Common myeloid progenitor, CD34-positive (primary cell): ENCODE measurements at regions not wholly inside any gene's neighbourhood (a gene's known extent, or its start where the extent isn't known, plus 50 kb on each side); places are given as distances from the start of the nearest gene placed in this dataset.

Experiments used
- CTCF ChIA-PET: fragments of 350-600 bp; sonication (Branson Sonifier 250); formaldehyde crosslinking; loops from one replicate; lab custom pipeline; 2021; ENCODE audit warnings: antibody characterized with exemption; lab: Charles Lee
- POLR2A ChIA-PET: fragments of 350-600 bp; sonication (Branson Sonifier 250); formaldehyde crosslinking; loops from one replicate; lab custom pipeline; 2021; ENCODE audit warnings: antibody characterized with exemption; lab: Charles Lee
- DNase-seq, 3 donors: peaks; one replicate each; pipeline versions ENCODE4 v3.0.0 to v3.0.0-alpha.2; 2013
- H3K27ac ChIP-seq, 2 experiments: 1 replicate in 1 of 2; 2 replicates in 1 of 2; pipeline ENCODE4 v1.7.0; 2013; ENCODE audit warnings: inconsistent platforms in 2 of 2, low read length in 2 of 2, mild to moderate bottlenecking in 2 of 2, low read depth in 1 of 2, moderate library complexity in 1 of 2; ENCODE audit not compliant: severe bottlenecking in 2 of 2, insufficient read depth in 1 of 2, poor library complexity in 1 of 2
- H3K27me3 ChIP-seq, 5 experiments: replicated peaks in 2 of 5; 1 replicate in 3 of 5; 2 replicates in 2 of 5; pipeline versions ENCODE4 v1.6.1 to v1.7.0; 2013; ENCODE audit warnings: low read length in 4 of 5, mild to moderate bottlenecking in 2 of 5, moderate library complexity in 2 of 5, inconsistent platforms in 1 of 5; ENCODE audit not compliant: insufficient read depth in 5 of 5, control insufficient read depth in 4 of 5
- H3K36me3 ChIP-seq, 4 experiments: 1 replicate in 2 of 4; 2 replicates in 2 of 4; pipeline versions ENCODE4 v1.6.1 to v1.7.0; 2013; ENCODE audit warnings: low read length in 3 of 4, control low read depth in 1 of 4, mild to moderate bottlenecking in 1 of 4; ENCODE audit not compliant: control insufficient read depth in 4 of 4, insufficient read depth in 4 of 4
- H3K4me1 ChIP-seq, 4 experiments: 1 replicate in 3 of 4; 2 replicates in 1 of 4; pipeline versions ENCODE4 v1.6.1 to v1.7.1; 2013; ENCODE audit warnings: low read length in 3 of 4, mild to moderate bottlenecking in 3 of 4, control low read depth in 1 of 4, inconsistent platforms in 1 of 4, moderate library complexity in 1 of 4; ENCODE audit not compliant: control insufficient read depth in 4 of 4, insufficient read depth in 4 of 4; ENCODE audit errors: control extremely low read depth in 1 of 4
- H3K4me3 ChIP-seq, 7 experiments: 1 replicate in 4 of 7; 2 replicates in 3 of 7; pipeline versions ENCODE4 v1.5.1 to v1.7.0; 2013; ENCODE audit warnings: mild to moderate bottlenecking in 7 of 7, low read length in 6 of 7, moderate library complexity in 6 of 7, inconsistent platforms in 2 of 7, low read depth in 2 of 7, control low read depth in 1 of 7; ENCODE audit not compliant: insufficient read depth in 4 of 7, control insufficient read depth in 1 of 7; ENCODE audit errors: extremely low read depth in 1 of 7
- H3K9me3 ChIP-seq, 5 experiments: 1 replicate in 4 of 5; 2 replicates in 1 of 5; pipeline versions ENCODE4 v1.6.1 to v1.7.1; 2013; ENCODE audit warnings: low read length in 4 of 5, mild to moderate bottlenecking in 2 of 5, inconsistent platforms in 1 of 5, low read depth in 1 of 5, moderate library complexity in 1 of 5; ENCODE audit not compliant: control insufficient read depth in 4 of 5, insufficient read depth in 2 of 5; ENCODE audit errors: control extremely low read depth in 1 of 5
- WGBS: methylation state at CpG from one replicate; pipeline ENCODE4 v1.1.5; 2013; ENCODE audit not compliant: insufficient coverage; 5-methylcytosine and 5-hydroxymethylcytosine counted together

DNA sequence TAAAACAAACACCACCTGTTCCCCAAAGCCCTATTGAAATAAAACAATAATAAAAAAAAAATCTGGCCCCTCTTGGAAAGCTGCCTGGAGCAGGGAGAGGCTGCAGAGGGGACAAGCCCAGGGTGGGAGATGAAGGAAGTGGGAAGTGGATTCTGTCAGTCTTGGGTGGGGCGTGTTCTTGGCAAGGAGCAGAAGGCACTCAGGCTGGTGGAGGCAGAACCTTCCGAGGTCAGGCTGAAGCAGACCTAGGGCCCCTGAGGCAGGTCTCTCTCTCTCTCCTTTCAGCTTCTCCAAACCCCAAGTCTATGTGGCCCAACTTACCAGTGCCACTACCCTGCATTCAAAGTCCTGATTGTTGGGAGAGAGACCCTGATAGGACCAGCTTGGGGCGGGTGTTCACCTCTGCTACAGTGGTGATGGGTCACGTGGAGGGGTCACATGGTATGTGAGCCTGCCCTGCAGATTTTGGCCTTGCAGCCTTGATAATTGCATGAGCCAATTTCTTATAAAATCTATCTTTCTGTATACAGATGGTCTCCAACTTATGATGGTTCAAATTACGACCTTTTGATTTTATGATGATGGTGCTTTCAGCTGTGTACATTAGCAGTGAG lies 145.4 kb upstream of the C1orf174 start:
- Histone ChIP-seq H3K27me3 (peaks cover 0 to 29% (median 2%) of the 10 kb centered on the region in 5 experiments), H3K9me3 (no peaks in the 10 kb centered on the region), H3K36me3 (no peaks in the 10 kb centered on the region), H3K4me1 (no peaks in the 10 kb centered on the region), H3K4me3 (no peak overlapping the region), H3K27ac (no peak overlapping the region)
- ChIA-PET POLR2A (no interaction called here), CTCF (no interaction called here)
- WGBS = 100% methylated on average over 2 of the region's 5 CpGs
- no peak for DNase-seq

DNA sequence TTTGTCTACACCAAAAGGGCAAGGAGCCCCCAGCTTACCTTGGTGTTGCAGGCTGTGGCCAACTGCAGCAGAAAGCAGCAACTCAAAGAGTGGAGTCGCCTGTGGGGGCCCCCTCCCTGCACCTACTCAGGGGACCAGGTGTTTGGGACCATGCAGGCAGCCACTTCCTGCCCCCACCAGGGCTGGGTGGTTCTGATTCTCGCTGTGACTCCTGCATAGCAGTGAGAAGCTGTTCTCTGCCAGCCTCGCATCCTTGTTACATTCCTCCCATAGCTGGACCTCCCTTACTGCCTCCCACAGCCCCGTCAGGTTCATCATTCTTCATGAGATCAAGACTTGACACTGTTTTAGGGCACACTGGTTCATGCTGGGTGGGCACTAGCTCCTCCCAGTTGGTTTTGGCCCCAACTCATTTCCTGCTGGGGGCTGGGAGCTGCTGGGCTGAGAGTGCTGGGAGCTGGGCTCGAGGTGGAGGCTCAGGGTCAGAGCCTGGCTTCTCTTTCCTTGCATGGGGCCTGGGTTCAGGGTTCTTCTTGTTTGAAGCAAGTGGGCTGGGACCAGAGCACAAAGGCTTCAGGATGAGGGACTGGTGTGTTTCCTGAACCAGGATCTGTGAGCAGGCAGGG lies 146.9 kb upstream of the C1orf174 start:
- no peak for DNase-seq
- no peaks in the 10 kb centered on the region for H3K36me3 ChIP-seq
- WGBS = 43% methylated on average over 5 of the region's 5 CpGs
- H3K27me3 ChIP-seq = peaks cover 0 to 39% (median 2%) of the 10 kb centered on the region in 5 experiments
- CTCF ChIA-PET = no interaction called here
- H3K9me3 ChIP-seq = no peaks in the 10 kb centered on the region
- no peak overlapping the region for H3K27ac ChIP-seq
- POLR2A ChIA-PET = no interaction called here
- no peaks in the 10 kb centered on the region for H3K4me1 ChIP-seq
- no peak overlapping the region for H3K4me3 ChIP-seq

DNA sequence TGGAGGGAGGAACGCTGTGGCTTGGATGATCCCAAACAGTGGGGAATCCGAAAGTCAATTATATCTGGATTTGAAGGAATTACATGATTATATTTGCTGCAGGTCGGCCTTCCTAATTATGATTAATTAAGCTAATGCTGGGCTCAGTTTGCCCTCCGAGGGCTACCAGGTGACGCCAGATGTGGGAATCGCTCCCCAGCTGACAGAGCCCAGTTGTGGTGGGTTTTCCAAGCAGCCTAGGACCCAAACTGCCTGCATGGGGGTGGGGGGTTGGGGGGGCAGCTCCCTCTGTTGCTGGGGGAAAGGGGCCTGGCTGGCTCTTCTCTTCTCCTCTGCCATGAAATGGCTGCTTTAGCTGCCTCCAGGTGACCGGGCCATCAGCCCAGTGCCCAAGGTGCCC lies 147.6 kb upstream of the C1orf174 start:
- Histone ChIP-seq H3K4me3 (no peak overlapping the region), H3K27me3 (peaks cover 0 to 39% (median 2%) of the 10 kb centered on the region in 5 experiments), H3K9me3 (no peaks in the 10 kb centered on the region), H3K27ac (no peak overlapping the region), H3K36me3 (no peaks in the 10 kb centered on the region), H3K4me1 (no peaks in the 10 kb centered on the region)
- POLR2A ChIA-PET = no interaction called here
- 89% methylated on average over 3 of the region's 7 CpGs for WGBS
- CTCF ChIA-PET = no interaction called here
- DNase-seq = no peak

DNA sequence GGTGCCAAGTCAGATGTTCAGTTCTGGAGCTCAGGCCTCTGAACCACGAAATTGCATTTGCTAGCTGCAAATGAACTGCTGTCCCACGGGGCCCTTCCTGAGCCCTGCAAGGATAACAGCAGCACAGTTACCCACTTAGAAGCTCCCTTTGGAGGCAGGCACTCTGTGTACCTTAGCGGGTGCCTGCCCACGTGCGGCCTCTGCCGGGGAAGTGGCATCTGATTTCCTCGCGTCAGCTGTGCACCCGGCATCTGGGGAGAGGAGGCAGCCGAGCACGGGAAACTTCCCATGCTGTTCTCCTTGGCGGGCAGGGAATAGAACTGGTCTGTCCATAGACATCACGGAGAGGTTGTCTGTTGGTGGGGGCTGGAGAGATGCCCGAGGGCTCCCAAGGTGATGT lies 148.0 kb upstream of the C1orf174 start:
- Histone ChIP-seq H3K36me3 (no peaks in the 10 kb centered on the region), H3K4me3 (no peak overlapping the region), H3K27me3 (peaks cover 0 to 42% (median 2%) of the 10 kb centered on the region in 5 experiments), H3K9me3 (no peaks in the 10 kb centered on the region), H3K27ac (no peak overlapping the region), H3K4me1 (no peaks in the 10 kb centered on the region)
- ChIA-PET POLR2A (no interaction called here), CTCF (no interaction called here)
- WGBS = 77% methylated on average over 14 of the region's 14 CpGs
- DNase-seq = no peak

DNA sequence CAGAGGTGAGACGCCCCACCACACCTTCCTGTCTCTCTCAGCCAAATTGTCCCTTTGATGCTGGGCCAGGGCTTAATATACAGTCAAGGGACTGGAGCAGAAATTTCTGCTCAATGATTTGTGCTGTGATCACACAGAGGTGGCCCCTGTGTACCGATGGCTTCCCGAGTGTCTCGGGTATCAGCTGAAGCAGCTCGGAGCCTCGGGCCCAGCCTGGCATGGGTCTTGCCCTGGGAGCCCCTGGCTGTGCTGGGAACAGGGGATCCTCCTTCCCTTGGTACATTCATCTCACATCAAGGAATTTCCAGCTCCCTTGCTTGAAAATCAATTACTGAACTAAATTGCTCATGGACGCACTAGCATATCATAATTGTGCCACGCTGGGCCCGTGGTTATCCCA lies 148.8 kb upstream of the C1orf174 start:
- Histone ChIP-seq H3K4me1 (no peaks in the 10 kb centered on the region), H3K9me3 (no peaks in the 10 kb centered on the region), H3K36me3 (no peaks in the 10 kb centered on the region), H3K27me3 (peaks cover 0 to 44% (median 2%) of the 10 kb centered on the region in 5 experiments), H3K27ac (no peak overlapping the region), H3K4me3 (no peak overlapping the region)
- DNase-seq = no peak
- CTCF ChIA-PET = no interaction called here
- POLR2A ChIA-PET = no interaction called here
- WGBS = 93% methylated on average over 9 of the region's 9 CpGs

DNA sequence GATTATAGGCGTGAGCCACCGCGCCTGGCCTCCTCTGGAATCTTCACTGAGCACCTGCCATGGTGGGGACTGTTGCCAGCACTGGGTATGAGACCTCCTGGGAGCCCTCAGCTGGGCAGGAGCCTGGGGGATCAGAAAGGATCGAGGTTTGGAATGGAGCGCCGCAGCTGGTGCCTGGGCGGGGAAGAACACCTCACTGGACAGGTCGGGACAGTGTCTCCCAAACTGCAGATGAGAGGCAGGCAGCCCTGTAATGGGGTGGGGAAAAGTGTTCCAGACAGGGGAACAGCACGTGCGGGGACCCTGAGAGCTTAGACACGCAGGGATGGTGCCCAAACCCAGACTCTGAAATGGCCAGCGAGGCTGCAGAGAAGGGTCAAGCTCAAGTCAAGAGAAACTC lies 150.9 kb upstream of the C1orf174 start:
- H3K4me3 ChIP-seq = no peak overlapping the region
- ChIA-PET POLR2A (no interaction called here), CTCF (no interaction called here)
- no peak overlapping the region for H3K27ac ChIP-seq
- WGBS = 95% methylated on average over 10 of the region's 12 CpGs
- H3K27me3 ChIP-seq = peaks cover 0 to 40% (median 0%) of the 10 kb centered on the region in 5 experiments
- H3K4me1 ChIP-seq = no peaks in the 10 kb centered on the region
- no peak for DNase-seq
- no peaks in the 10 kb centered on the region for H3K36me3 ChIP-seq
- H3K9me3 ChIP-seq = no peaks in the 10 kb centered on the region

DNA sequence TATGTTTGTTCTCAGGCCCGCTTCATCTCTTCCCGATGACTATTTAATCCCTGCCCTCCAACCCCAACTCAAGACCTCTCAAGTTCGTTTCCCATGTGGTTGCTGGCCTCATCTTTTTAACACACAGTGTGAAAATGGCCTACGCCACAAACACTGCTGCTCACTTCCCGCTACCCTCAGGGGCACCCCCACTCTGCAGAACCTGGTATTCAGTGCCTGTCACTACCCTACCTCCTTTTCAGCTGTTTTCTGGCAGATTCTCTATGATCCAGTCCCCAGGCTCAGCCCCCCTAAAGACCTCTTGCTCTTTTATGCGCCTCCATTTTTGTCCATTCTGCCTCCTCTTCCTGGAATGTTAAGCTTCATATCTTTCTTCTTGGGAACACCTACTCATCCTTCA lies 152.6 kb upstream of the C1orf174 start:
- CTCF ChIA-PET = no interaction called here
- Histone ChIP-seq H3K36me3 (no peaks in the 10 kb centered on the region), H3K4me3 (no peak overlapping the region), H3K4me1 (no peaks in the 10 kb centered on the region), H3K27ac (no peak overlapping the region), H3K9me3 (no peaks in the 10 kb centered on the region), H3K27me3 (peaks cover 0 to 27% (median 0%) of the 10 kb centered on the region in 5 experiments)
- no peak for DNase-seq
- POLR2A ChIA-PET = no interaction called here
- 87% methylated on average over 3 of the region's 6 CpGs for WGBS
